ENCODE measurements at regions not wholly inside any gene's neighbourhood (a gene's known extent, or its start where the extent isn't known, plus 50 kb on each side); places are given as distances from the start of the nearest gene placed in this dataset.
"Not testable (repeated sequence)": the region's sequence is repeated elsewhere in the genome, so short reads cannot be mapped to it uniquely, and the experiment has no call there.

DNA sequence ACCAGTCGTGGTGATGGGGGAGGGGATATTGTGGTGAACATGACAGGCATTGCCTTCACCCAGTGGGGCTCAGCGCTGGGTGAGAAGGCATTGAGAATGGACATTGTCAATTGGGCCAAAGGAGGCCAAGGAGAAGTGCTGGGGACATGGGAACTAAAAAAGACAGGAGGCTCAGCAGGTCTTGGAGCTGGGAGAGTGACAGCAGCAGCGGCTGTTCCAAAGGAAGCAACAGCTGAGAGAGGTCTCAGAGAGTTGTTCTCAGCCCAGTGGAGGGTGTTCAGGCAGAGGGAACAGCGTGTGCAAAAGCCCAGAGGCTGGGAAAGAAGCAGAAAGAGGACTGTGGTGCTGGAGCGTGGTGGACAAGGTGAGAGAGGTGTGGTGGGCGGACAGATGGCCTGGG lies 56.6 kb upstream of the ASNS start:
- DNase-seq, result not testable (repeated sequence)

GRCh38 chr7:97927790-97928748 lies 55.9 kb upstream of the ASNS start:
- peak; percentile 25 for DNase-seq
